ENCODE measurements at regions not wholly inside any gene's neighbourhood (a gene's known extent, or its start where the extent isn't known, plus 50 kb on each side); places are given as distances from the start of the nearest gene placed in this dataset.

- 68 to 73% methylated on average over 4 to 9 of the region's 9 CpGs for WGBS, 2 donors (ENCODE audit: low coverage in 1 of 2)
- Histone ChIP-seq H3K36me3 (no peaks in the 10 kb centered on the region), H3K4me1 (no peaks in the 10 kb centered on the region), H3K4me3 (no peak overlapping the region), H3K9me3 (no peaks in the 10 kb centered on the region), H3K27ac (no peak overlapping the region), H3K27me3 (peaks cover 4% of the 10 kb centered on the region)
- no peak for TF ChIP-seq EP300 (IDR thresholded peaks at IDR 0.05)
- TF ChIP-seq POLR2AphosphoS5 (IDR thresholded peaks at IDR 0.05), result no peak
- TF ChIP-seq POLR2A (IDR thresholded peaks at IDR 0.05), result no peak
- TF ChIP-seq, protein P1, sequence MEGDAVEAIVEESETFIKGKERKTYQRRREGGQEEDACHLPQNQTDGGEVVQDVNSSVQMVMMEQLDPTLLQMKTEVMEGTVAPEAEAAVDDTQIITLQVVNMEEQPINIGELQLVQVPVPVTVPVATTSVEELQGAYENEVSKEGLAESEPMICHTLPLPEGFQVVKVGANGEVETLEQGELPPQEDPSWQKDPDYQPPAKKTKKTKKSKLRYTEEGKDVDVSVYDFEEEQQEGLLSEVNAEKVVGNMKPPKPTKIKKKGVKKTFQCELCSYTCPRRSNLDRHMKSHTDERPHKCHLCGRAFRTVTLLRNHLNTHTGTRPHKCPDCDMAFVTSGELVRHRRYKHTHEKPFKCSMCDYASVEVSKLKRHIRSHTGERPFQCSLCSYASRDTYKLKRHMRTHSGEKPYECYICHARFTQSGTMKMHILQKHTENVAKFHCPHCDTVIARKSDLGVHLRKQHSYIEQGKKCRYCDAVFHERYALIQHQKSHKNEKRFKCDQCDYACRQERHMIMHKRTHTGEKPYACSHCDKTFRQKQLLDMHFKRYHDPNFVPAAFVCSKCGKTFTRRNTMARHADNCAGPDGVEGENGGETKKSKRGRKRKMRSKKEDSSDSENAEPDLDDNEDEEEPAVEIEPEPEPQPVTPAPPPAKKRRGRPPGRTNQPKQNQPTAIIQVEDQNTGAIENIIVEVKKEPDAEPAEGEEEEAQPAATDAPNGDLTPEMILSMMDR (IDR thresholded peaks at IDR 0.05), result no peak
- ATAC-seq, result no peak
Observed at GRCh38 chr3:13222131-13222530, 148.9 kb upstream of the IQSEC1 start.

DNA sequence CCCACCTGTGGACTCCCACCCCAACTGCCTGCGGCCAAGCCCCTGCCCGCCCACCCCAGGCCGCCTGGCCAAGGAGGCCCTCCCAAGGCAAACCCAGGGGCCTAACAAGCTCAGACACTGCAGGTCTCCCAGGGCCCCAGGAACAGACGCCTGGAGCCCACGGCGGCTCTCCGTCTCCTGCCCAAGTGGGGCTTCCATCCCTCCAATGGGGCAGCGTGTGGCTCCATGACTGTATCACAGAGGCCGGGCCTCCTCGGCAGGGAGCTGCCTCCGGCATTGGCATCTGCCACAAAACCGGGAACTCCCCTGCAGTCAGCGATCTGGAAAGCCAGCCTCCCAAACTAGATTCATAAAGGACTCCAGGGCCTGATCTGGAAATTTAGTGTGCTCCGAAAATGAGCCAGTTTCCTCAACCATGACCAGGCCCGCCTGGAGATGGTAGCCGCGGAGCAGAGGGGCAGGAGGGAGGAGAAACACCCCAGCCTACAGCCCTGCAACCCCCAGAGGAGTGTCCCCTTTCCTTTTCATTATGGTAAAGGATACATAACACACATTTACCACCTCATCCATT is 148.3 kb upstream of the IQSEC1 start:
- WGBS, 2 donors (ENCODE audit: low coverage in 1 of 2), result 91 to 98% methylated on average over 4 to 5 of the region's 17 CpGs

DNA sequence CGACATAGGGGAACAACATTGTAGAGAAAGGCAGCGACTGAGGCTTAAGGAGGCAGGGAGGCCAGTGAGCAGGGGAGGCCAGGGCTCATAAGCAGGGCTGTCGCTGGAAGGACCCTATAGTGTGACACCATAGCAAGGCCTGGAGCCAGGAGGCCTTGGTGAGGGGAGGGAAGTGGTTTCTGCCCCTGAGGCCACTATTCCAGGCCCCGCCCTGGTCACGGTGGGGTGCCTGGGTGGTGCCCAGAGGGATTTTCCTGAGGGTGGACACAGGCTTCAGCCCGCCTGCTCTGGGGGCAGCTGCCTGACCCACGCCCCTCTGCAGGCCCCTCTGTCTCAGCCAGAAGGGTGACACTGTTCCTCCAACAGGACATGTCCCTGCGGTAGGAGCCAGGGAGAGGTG is 147.8 kb upstream of the IQSEC1 start:
- Histone ChIP-seq H3K36me3 (no peaks in the 10 kb centered on the region), H3K9me3 (no peaks in the 10 kb centered on the region), H3K27me3 (peaks cover 9% of the 10 kb centered on the region), H3K27ac (no peak overlapping the region), H3K4me1 (no peaks in the 10 kb centered on the region), H3K4me3 (no peak overlapping the region)
- no peak for ATAC-seq
- TF ChIP-seq POLR2AphosphoS5 (IDR thresholded peaks at IDR 0.05), result no peak
- no peak for TF ChIP-seq EP300 (IDR thresholded peaks at IDR 0.05)
- TF ChIP-seq, protein P1 (IDR thresholded peaks at IDR 0.05), result no peak
- TF ChIP-seq POLR2A (IDR thresholded peaks at IDR 0.05), result no peak
- WGBS, 2 donors (ENCODE audit: low coverage in 1 of 2), result 83% methylated on average over 2 of the region's 8 CpGs; no CpG with 5 or more reads in 1 of the 2 donors

More for the DNA sequence above, 148.3 kb upstream of the IQSEC1 start:
- Histone ChIP-seq H3K9me3 (no peaks in the 10 kb centered on the region), H3K36me3 (no peaks in the 10 kb centered on the region), H3K27me3 (peaks cover 4% of the 10 kb centered on the region), H3K4me3 (no peak overlapping the region), H3K4me1 (no peaks in the 10 kb centered on the region), H3K27ac (no peak overlapping the region)
- TF ChIP-seq, protein P1 (IDR thresholded peaks at IDR 0.05), result no peak
- no peak for TF ChIP-seq POLR2A (IDR thresholded peaks at IDR 0.05)
- no peak for TF ChIP-seq EP300 (IDR thresholded peaks at IDR 0.05)
- TF ChIP-seq POLR2AphosphoS5 (IDR thresholded peaks at IDR 0.05), result no peak
- no peak for ATAC-seq

GRCh38 chr3:13219902-13220296 is 146.7 kb upstream of the IQSEC1 start:
- Histone ChIP-seq H3K27me3 (peaks cover 10% of the 10 kb centered on the region), H3K36me3 (no peaks in the 10 kb centered on the region), H3K9me3 (no peaks in the 10 kb centered on the region), H3K27ac (no peak overlapping the region), H3K4me1 (no peaks in the 10 kb centered on the region), H3K4me3 (no peak overlapping the region)
- WGBS, 2 donors (ENCODE audit: low coverage in 1 of 2), result 78 to 100% methylated on average over 2 to 5 of the region's 10 CpGs
- TF ChIP-seq POLR2AphosphoS5 (IDR thresholded peaks at IDR 0.05) (no peak), EP300 (IDR thresholded peaks at IDR 0.05) (no peak), POLR2A (IDR thresholded peaks at IDR 0.05) (no peak)
- TF ChIP-seq, protein P1 (IDR thresholded peaks at IDR 0.05), result no peak
- ATAC-seq, result no peak

Measured in gastroesophageal sphincter (tissue), 4 donors.